ENCODE measurements at regions not wholly inside any gene's neighbourhood (a gene's known extent, or its start where the extent isn't known, plus 50 kb on each side); places are given as distances from the start of the nearest gene placed in this dataset.
"Not testable (repeated sequence)": the region's sequence is repeated elsewhere in the genome, so short reads cannot be mapped to it uniquely, and the experiment has no call there.

DNA sequence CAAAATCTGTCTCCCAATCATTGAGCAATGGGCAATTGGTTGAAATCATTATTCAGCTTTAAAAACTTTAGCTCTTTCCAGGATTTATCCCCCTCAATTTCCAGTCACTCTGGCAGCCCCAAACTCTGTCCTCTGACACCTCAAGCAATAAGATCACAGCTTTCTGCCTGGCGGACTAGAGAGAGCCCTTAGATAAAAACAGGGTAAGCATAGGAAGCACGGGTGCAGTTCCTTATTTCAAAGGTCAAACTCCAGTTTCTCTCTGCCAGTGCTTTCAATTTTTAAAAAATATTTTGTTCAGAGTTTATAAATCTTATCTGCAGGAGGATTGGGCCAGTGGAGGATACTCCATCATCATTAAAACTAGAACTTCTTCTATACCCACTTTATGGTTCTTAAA lies 200.8 kb upstream of the PLGLB2 start:
- TF ChIP-seq EZH2phosphoT487 (IDR thresholded peaks at IDR 0.05; ENCODE audit: insufficient read depth, low read depth); EZH2 (IDR thresholded peaks at IDR 0.05; ENCODE audit: insufficient read depth, poor library complexity, severe bottlenecking): not testable (repeated sequence)
